Ishikawa (cell line): ENCODE measurements at regions not wholly inside any gene's neighbourhood (a gene's known extent, or its start where the extent isn't known, plus 50 kb on each side); places are given as distances from the start of the nearest gene placed in this dataset.
A peak's percentile ranks its signal among the peaks of the same experiment; 100 is the strongest.

ENCODE experiments used
- CEBPB ChIP-seq: IDR thresholded peaks from 2 replicates; pipeline ENCODE4 v1.6.1; 2012
- CREB1 ChIP-seq: IDR thresholded peaks from 2 replicates; pipeline ENCODE4 v1.6.1; 2012; ENCODE audit warnings: low read depth
- EGR1 ChIP-seq: IDR thresholded peaks from 2 replicates; pipeline ENCODE4 v1.6.1; 2012
- EP300 ChIP-seq: IDR thresholded peaks from 2 replicates; pipeline ENCODE4 v1.6.1; 2012; ENCODE audit warnings: borderline replicate concordance
- FOXM1 ChIP-seq: IDR thresholded peaks from 2 replicates; pipeline ENCODE4 v1.6.1; 2012; ENCODE audit warnings: low read depth, borderline replicate concordance
- NFIC ChIP-seq: IDR thresholded peaks from 2 replicates; pipeline ENCODE4 v1.6.1; 2012
- RAD21 ChIP-seq: IDR thresholded peaks from 2 replicates; pipeline ENCODE4 v1.6.1; 2012; ENCODE audit warnings: low read depth
- TAF1 ChIP-seq: IDR thresholded peaks from 2 replicates; pipeline ENCODE4 v1.6.1; 2012; ENCODE audit warnings: low read depth, mild to moderate bottlenecking
- TCF12 ChIP-seq: IDR thresholded peaks from 2 replicates; pipeline ENCODE4 v1.6.1; 2012; ENCODE audit warnings: low read depth
- TEAD4 ChIP-seq: IDR thresholded peaks from 2 replicates; pipeline ENCODE4 v1.6.1; 2012
- YY1 ChIP-seq: IDR thresholded peaks from 2 replicates; pipeline ENCODE4 v1.6.1; 2012; ENCODE audit warnings: low read depth
- ZBTB7A ChIP-seq: IDR thresholded peaks from 2 replicates; pipeline ENCODE4 v1.6.1; 2012; ENCODE audit warnings: low read depth
- TF ChIP-seq, protein P1 (sequence below): IDR thresholded peaks from 2 replicates; pipeline ENCODE4 v1.6.1; 2012
- TF ChIP-seq, protein P2 (sequence below): IDR thresholded peaks from 2 replicates; pipeline ENCODE4 v1.6.1; 2012
- TF ChIP-seq, protein P3 (sequence below): IDR thresholded peaks from 2 replicates; pipeline ENCODE4 v1.6.1; 2012; ENCODE audit warnings: low read depth, mild to moderate bottlenecking

DNA sequence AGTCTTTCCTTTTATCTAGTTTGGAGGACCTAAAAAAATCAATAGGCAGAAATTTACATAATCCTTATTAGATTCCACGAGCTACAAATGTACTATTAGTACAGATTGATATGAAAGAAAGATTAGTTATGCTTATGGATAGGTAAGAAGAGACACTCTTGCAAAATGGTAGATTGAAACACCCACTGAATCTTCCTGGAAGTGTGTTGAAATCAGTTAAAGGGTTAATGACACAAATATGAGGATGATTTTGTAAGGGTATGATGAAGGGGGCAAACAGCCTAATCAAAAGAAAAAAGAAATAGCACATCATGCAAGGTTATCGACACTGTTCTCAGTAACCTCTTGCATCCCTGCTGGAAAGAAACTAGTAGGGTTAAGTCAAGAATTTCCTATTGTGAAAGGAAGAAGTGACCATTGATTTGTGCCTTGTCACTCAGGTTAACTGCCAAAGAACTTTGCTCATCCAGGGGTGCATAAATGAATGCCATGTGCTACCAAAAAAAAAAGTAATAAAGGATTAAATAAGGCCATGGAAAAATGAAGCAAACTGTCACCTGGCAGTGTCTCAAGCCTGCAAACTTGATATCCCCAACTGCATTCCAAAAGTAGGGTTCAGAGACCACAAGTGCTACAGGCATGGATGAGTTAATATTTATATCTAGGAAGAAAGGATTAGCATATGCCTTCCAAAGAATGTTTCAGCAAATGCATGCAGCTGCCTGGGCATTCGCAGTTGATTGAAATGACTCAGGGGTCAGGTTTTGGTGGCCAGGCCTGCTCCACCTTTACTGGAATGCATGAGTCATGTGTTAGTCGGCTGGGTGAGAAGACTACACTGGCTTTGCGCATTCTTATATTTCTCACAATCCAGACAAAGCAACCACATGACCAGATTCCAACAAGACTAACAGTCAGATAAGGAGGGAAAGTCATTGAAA, 78.3 kb upstream of the ATXN3L start:
- TF ChIP-seq, protein P1, sequence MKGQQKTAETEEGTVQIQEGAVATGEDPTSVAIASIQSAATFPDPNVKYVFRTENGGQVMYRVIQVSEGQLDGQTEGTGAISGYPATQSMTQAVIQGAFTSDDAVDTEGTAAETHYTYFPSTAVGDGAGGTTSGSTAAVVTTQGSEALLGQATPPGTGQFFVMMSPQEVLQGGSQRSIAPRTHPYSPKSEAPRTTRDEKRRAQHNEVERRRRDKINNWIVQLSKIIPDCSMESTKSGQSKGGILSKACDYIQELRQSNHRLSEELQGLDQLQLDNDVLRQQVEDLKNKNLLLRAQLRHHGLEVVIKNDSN, result peak; percentile 63; the same call in 1 of the 2 replicates
- TF ChIP-seq RAD21, result peak; percentile 29; the same call in 1 of the 2 replicates
- no peak for TF ChIP-seq EGR1
- peak; percentile 94 for TF ChIP-seq EP300
- TF ChIP-seq FOXM1, result peak; percentile 88
- peak; percentile 83 for TF ChIP-seq NFIC
- no peak for TF ChIP-seq CREB1
- TF ChIP-seq YY1, result no peak
- TF ChIP-seq TCF12, result peak; percentile 94
- 0 out of 2 replicates have a peak, but pooled peaks have one; percentile 33 for TF ChIP-seq CEBPB
- TF ChIP-seq TEAD4, result peak; percentile 91
- TF ChIP-seq, protein P2, sequence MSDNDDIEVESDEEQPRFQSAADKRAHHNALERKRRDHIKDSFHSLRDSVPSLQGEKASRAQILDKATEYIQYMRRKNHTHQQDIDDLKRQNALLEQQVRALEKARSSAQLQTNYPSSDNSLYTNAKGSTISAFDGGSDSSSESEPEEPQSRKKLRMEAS, result peak; percentile 46; the same call in 1 of the 2 replicates
- no peak for TF ChIP-seq TAF1
- no peak for TF ChIP-seq ZBTB7A
- TF ChIP-seq, protein P3, sequence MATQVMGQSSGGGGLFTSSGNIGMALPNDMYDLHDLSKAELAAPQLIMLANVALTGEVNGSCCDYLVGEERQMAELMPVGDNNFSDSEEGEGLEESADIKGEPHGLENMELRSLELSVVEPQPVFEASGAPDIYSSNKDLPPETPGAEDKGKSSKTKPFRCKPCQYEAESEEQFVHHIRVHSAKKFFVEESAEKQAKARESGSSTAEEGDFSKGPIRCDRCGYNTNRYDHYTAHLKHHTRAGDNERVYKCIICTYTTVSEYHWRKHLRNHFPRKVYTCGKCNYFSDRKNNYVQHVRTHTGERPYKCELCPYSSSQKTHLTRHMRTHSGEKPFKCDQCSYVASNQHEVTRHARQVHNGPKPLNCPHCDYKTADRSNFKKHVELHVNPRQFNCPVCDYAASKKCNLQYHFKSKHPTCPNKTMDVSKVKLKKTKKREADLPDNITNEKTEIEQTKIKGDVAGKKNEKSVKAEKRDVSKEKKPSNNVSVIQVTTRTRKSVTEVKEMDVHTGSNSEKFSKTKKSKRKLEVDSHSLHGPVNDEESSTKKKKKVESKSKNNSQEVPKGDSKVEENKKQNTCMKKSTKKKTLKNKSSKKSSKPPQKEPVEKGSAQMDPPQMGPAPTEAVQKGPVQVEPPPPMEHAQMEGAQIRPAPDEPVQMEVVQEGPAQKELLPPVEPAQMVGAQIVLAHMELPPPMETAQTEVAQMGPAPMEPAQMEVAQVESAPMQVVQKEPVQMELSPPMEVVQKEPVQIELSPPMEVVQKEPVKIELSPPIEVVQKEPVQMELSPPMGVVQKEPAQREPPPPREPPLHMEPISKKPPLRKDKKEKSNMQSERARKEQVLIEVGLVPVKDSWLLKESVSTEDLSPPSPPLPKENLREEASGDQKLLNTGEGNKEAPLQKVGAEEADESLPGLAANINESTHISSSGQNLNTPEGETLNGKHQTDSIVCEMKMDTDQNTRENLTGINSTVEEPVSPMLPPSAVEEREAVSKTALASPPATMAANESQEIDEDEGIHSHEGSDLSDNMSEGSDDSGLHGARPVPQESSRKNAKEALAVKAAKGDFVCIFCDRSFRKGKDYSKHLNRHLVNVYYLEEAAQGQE, result no peak

DNA sequence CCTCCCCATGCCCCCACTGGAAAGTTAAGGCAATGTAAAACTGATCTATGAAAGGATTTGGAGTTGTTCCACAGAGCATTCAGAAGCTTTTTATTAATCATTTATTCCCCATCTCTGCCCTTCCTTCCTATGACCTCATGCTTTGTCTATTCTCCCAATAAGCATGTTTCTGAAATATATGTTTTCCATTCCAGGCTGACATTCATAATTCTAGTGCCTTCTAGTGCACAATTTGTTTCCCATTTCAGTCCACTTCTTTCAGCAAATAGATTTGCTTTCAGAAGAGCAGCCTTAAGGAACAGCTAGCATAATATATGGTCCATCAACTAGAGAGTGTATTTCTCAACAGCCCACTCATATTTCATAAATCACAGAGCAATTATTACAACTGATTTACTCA, 77.1 kb upstream of the ATXN3L start:
- no peak for TF ChIP-seq ZBTB7A
- TF ChIP-seq EP300, result no peak
- TF ChIP-seq FOXM1, result no peak
- TF ChIP-seq TEAD4, result no peak
- TF ChIP-seq CREB1, result no peak
- TF ChIP-seq NFIC, result no peak
- no peak for TF ChIP-seq EGR1
- TF ChIP-seq, protein P2, result no peak
- TF ChIP-seq, protein P1, result no peak
- no peak for TF ChIP-seq RAD21
- no peak for TF ChIP-seq TAF1
- no peak for TF ChIP-seq TCF12
- TF ChIP-seq, protein P3, result no peak
- no peak for TF ChIP-seq CEBPB
- no peak for TF ChIP-seq YY1

DNA sequence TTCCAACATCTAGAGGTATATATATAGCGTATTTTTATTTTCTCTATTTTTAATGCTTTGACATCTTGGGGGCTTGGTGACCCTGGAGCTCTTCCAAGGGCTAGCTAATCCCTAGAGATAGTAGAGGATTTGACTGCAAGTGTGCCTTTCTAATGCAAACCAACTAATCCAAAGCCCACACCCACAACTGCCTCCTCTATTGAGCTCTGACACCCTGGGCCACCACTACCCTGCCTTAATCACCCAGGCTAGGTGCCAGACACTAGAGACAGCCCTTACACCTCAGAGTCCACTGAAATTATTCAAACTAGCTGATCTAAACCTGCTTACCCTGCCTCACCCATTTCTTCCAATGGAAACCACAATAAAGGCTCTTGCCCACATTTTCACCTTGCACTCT, 69.6 kb upstream of the ATXN3L start:
- no peak for TF ChIP-seq NFIC
- no peak for TF ChIP-seq RAD21
- TF ChIP-seq FOXM1, result no peak
- TF ChIP-seq, protein P2, result no peak
- no peak for TF ChIP-seq TAF1

DNA sequence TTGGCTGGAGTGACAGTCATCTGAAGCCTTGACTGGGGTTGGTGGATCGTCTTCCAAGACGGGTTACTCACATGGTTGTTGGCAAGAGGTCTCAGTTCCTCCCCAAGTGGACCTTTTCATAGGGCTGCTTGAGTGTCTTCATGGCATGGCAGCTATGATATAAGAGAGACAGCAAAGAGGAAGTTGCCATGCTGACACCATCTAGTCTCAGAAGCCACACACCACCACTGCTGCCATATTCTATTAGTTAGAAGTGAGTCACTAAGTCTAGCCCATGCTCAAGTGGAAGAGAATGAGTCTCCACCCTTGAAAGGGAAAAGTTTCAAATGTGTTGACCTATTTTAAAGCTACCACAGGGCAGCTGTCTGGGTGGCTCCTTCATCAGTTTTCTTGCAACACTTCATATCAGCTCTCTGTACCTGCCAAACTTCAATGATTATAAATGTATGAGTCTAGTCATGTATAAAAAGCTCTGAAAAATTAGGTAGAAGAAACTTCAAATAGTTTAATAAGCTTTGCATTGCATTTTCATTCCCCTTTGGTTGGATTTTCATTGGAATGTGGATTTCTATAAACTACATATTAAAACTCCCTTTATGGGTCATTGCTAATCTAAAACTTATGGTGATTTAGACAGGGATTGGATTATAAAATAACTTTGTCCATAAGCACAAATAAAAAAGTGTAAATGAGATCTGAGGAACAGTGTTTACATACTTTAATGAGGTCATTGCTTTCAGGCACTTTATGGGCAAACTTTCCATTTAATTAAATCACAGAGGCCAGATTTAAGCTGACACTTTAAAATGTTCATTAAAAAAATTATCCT, 68.0 kb upstream of the ATXN3L start:
- TF ChIP-seq CREB1, result no peak
- TF ChIP-seq YY1, result no peak
- TF ChIP-seq TCF12, result no peak
- no peak for TF ChIP-seq CEBPB
- TF ChIP-seq EGR1, result no peak
- TF ChIP-seq TEAD4, result no peak

DNA sequence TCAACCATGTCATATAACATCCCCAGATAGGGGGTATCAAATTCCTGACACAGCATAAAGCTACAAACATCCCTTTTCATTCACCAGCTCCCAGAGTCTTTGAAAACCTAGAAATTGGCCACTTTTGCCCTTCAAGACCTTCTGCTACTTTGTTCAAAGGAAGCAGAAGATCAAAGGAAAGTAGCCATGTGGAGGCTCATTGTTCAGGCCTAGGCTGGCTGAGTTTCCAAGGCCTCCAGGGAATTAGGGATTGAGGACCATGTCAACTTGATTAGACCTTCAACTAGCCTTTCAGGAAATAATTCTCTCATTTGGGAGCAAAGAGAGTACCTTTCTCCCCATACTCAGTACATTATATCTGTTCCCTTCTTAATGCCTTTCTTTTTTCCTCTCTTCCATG, 66.8 kb upstream of the ATXN3L start:
- TF ChIP-seq ZBTB7A (no peak), TAF1 (no peak), TEAD4 (no peak), EP300 (no peak), FOXM1 (no peak)
- TF ChIP-seq, protein P2, result no peak
